T-helper 17 cell (primary cell): ENCODE measurements at regions not wholly inside any gene's neighbourhood (a gene's known extent, or its start where the extent isn't known, plus 50 kb on each side); places are given as distances from the start of the nearest gene placed in this dataset.

Experiments used
- ATAC-seq: fragments of 150-1000 bp; cut with Tn5 transposase; 2 replicates; pipeline ENCODE4 v1.10.0; 2021; ENCODE audit warnings: mild to moderate bottlenecking, moderate library complexity
- DNase-seq, 3 donors: peaks; one replicate each; pipeline versions ENCODE4 v3.0.0 to v3.0.0-alpha.2; 2020 to 2021
- H3K9me3 ChIP-seq: one replicate; pipeline ENCODE4 v1.7.0; 2013; ENCODE audit warnings: low read length, mild to moderate bottlenecking; ENCODE audit not compliant: control insufficient read depth, poor library complexity, severe bottlenecking
- H3K27ac Mint-ChIP-seq: one replicate; pipeline ENCODE4 v1.8.0; 2022; ENCODE audit warnings: mild to moderate bottlenecking, moderate library complexity, mixed read lengths
- H3K27me3 Mint-ChIP-seq: one replicate; pipeline ENCODE4 v1.8.0; 2022; ENCODE audit warnings: mixed read lengths
- H3K36me3 Mint-ChIP-seq: one replicate; pipeline ENCODE4 v1.8.0; 2022; ENCODE audit warnings: low read depth, mixed read lengths
- H3K4me1 Mint-ChIP-seq: one replicate; pipeline ENCODE4 v1.8.0; 2022; ENCODE audit warnings: mild to moderate bottlenecking, mixed read lengths
- H3K4me3 Mint-ChIP-seq: one replicate; pipeline ENCODE4 v1.8.0; 2022; ENCODE audit warnings: mild to moderate bottlenecking, moderate library complexity, mixed read lengths

DNA sequence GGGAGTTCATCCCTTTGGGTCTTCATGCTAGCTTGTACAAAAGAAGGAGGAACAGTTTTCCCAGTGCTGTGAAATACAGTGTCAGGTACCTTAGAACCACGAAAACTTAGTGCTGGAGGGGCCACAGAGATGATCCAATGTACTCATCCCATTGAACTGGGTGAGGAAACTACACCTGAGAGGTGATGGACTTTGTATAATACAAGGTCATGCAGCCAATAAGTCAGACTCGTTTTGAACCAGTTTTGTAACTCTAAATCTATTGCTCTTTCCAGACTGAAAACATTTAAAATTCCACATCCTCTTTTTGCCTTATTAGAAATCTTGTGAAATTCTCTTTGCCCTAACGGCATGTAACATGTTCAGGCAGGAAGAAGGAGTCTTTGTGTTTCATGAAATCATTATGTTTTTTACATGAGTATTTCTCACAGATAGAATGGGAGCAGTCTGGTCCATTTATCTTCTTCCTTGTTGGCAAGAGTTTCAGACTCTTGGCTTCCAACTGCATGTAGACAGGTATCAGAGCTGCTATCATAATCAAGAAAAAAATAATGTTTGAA is 146.8 kb upstream of the FBXL7 start:
- H3K4me1 Mint-ChIP-seq = no peaks in the 10 kb centered on the region
- H3K36me3 Mint-ChIP-seq = no peaks in the 10 kb centered on the region
- no peak overlapping the region for H3K27ac Mint-ChIP-seq
- no peaks in the 10 kb centered on the region for H3K27me3 Mint-ChIP-seq
- no peak for ATAC-seq
- no peak overlapping the region for H3K4me3 Mint-ChIP-seq
- no peaks in the 10 kb centered on the region for H3K9me3 ChIP-seq
- DNase-seq = no peak

DNA sequence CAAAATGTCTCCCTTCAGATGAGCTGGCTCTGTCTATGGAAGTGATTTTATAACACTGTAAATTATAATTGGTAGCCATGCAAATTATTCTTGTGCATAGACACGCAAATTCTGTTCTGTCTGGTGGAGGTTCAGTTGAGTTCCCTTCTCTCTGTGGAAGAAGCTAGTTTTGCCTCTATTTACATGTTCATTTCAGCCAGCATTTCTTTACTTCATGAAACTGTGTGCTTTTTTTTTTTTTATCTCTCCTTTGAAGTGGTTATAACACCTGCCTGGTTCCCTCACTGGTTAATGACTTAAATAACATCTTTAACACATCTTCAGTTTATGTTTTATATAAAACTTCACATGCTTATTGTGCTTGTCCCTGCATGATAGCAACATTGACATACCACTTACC is 149.4 kb upstream of the FBXL7 start:
- no peaks in the 10 kb centered on the region for H3K27me3 Mint-ChIP-seq
- no peaks in the 10 kb centered on the region for H3K4me1 Mint-ChIP-seq
- H3K36me3 Mint-ChIP-seq = no peaks in the 10 kb centered on the region
- DNase-seq (no peak), ATAC-seq (no peak)
- no peak overlapping the region for H3K27ac Mint-ChIP-seq
- no peaks in the 10 kb centered on the region for H3K9me3 ChIP-seq
- H3K4me3 Mint-ChIP-seq = no peak overlapping the region

DNA sequence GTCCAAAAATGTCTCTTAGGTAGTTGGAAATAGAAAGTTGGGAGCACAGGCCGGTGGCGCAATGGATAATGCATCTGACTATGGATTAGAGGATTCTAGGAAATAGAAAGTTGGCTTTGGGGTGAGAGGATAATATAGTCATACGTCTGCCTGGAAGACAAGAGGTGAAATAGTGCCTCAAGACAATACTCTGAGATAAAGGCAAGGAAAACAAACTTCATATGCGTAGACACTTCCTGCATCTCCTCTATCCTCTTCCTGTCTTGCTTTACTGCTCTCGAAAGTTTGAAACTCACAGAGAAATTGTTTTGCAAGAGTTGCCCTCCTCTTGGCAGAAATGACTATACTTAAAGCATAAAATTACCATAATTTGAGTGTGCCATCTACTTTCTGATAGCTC is 153.2 kb upstream of the FBXL7 start:
- H3K4me1 Mint-ChIP-seq = no peaks in the 10 kb centered on the region
- H3K4me3 Mint-ChIP-seq = no peak overlapping the region
- no peaks in the 10 kb centered on the region for H3K36me3 Mint-ChIP-seq
- H3K27ac Mint-ChIP-seq = no peak overlapping the region
- H3K9me3 ChIP-seq = no peaks in the 10 kb centered on the region
- ATAC-seq = no peak
- no peaks in the 10 kb centered on the region for H3K27me3 Mint-ChIP-seq
- no peak for DNase-seq

DNA sequence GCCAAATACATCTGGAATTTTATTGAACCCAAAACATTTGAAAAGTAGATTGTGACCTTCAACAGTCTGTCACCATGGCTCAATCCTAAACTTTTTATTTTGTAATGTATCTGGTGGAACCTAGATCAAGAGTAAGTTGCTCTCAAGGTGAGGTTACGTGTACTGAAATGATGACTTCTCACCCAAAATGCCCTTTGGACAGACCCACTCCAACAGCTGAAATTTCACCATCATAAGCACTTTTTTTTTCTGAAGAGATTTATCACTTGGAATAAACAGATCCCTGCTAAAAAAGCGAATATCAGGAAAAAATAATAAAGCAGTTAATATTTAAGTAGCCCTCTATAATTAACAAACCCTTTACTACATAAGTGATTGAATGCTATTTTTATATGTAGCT is 155.0 kb upstream of the FBXL7 start:
- Mint-ChIP-seq H3K4me3 (no peak overlapping the region), H3K27ac (no peak overlapping the region), H3K36me3 (no peaks in the 10 kb centered on the region), H3K27me3 (no peaks in the 10 kb centered on the region), H3K4me1 (no peaks in the 10 kb centered on the region)
- ATAC-seq (no peak), DNase-seq (no peak)
- H3K9me3 ChIP-seq = no peaks in the 10 kb centered on the region

DNA sequence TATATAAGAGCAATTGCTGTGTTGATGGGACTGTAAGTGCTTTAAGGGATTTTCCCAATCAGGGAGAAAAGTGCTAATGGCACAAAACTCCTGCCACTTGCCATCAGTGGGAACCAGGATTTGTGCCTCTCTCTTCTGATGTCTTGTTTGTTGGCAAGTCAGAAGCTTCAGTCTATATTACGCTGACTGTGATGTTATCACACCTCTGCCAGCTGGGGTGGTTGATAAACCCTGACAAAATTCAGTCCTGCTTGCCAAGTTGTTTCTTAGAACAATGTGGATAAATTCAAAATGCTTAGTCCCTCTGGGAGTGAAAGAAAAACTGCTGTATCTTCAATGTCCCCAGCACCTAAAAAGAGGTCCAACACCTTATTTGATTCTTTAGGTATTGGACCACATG is 161.4 kb upstream of the FBXL7 start:
- Mint-ChIP-seq H3K27me3 (no peaks in the 10 kb centered on the region), H3K27ac (no peak overlapping the region), H3K36me3 (no peaks in the 10 kb centered on the region), H3K4me3 (no peak overlapping the region), H3K4me1 (no peaks in the 10 kb centered on the region)
- H3K9me3 ChIP-seq = no peaks in the 10 kb centered on the region
- ATAC-seq (no peak), DNase-seq (no peak)

DNA sequence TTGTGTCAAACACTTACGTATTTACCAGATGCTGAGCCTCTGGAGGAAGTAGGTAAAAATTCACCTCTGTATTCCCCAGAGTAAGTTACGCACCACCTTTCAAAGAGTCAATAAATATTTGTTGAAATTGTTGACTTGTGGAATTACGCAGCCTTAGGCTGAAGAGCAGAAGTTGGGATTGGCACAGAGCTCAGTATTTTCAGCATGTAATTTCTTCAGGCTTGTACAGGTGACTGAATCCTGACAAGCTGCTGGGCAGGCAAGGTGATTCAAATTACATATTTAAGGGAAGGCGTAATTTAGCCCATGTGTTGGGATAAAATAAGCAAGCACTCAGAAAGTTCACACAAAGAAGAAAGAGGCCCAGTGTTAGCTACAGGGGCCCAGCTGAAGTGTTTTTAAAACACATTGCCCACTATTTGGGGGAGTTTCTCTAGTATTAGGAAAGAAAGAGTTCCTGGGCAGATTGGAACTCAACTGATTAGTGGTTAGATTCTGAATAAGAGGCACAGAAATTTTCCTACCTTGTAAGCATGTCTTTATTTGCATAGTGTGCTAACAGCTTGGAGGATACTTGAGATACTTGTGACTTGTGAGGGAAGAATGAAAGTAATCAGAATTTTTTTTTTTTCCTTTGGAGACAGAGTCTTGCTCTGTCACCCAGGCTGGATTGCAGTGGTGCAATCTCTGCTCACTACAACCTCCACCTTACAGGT is 165.3 kb upstream of the FBXL7 start:
- no peak for DNase-seq
- ATAC-seq = no peak
- no peak overlapping the region for H3K4me3 Mint-ChIP-seq
- H3K36me3 Mint-ChIP-seq = no peaks in the 10 kb centered on the region
- no peak overlapping the region for H3K27ac Mint-ChIP-seq
- H3K27me3 Mint-ChIP-seq = no peaks in the 10 kb centered on the region
- no peaks in the 10 kb centered on the region for H3K9me3 ChIP-seq
- H3K4me1 Mint-ChIP-seq = no peaks in the 10 kb centered on the region

DNA sequence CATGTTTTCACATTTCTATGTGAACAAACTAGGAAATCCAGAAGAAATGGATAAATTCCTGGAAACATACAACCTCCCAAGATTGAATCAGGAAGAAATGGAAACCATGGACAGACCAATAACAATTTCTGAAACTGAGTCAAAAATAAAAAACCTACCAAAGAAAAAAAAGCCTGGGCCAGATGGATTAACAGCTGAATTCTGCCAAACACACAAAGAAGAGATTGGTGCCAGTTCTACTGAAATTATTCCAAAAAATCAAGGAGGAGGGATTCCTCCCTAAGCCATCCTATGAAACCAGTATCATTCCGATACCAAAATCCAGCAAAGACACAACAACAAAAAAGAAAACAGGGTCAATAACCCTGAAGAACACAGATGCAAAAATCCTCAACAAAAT is 166.9 kb upstream of the FBXL7 start:
- no peaks in the 10 kb centered on the region for H3K27me3 Mint-ChIP-seq
- H3K27ac Mint-ChIP-seq = no peak overlapping the region
- ATAC-seq (no peak), DNase-seq (no peak)
- no peaks in the 10 kb centered on the region for H3K36me3 Mint-ChIP-seq
- H3K9me3 ChIP-seq = no peaks in the 10 kb centered on the region
- H3K4me1 Mint-ChIP-seq = no peaks in the 10 kb centered on the region
- no peak overlapping the region for H3K4me3 Mint-ChIP-seq

DNA sequence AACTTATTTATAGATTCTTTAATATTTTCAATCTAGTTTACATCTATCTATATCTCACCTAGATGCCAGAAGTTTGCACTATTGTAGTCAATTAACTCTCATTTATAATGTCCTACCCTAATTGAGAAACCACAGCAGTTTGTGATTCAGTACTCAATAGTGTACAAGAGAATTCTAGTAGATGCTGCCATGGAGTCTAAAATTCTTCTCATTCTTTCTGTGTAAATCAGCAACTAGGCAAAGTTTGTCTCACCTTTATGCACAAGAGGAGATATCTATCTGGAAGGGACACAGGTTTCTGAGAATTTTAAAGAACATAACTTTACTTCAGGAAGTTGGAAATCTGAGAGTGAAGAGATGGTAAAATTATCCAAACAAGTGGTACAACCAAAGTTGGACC is 173.0 kb upstream of the FBXL7 start:
- Mint-ChIP-seq H3K27ac (no peak overlapping the region), H3K4me1 (no peaks in the 10 kb centered on the region), H3K27me3 (no peaks in the 10 kb centered on the region), H3K4me3 (no peak overlapping the region), H3K36me3 (no peaks in the 10 kb centered on the region)
- ATAC-seq (no peak), DNase-seq (no peak)
- H3K9me3 ChIP-seq = no peaks in the 10 kb centered on the region

DNA sequence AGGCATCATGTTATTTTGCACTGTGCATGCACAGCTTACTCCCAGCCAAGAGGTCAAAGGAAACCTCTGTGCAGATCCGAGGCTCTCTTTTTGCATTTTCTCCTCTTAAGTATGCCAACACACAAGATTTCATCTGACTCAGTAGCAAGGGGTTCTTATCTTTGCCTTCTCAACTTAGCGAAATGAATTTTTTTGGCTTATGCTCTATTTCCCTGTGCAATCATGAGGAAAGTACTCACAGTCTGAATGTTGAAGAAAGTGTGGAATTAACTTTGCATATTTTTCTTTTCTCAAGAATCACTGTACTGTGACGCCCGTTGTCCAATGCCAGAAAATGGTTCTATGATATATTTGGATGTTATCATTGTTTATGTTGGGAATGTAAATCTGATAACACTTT is 173.5 kb upstream of the FBXL7 start:
- H3K36me3 Mint-ChIP-seq = no peaks in the 10 kb centered on the region
- H3K9me3 ChIP-seq = no peaks in the 10 kb centered on the region
- no peak overlapping the region for H3K4me3 Mint-ChIP-seq
- H3K27me3 Mint-ChIP-seq = no peaks in the 10 kb centered on the region
- ATAC-seq (no peak), DNase-seq (no peak)
- H3K27ac Mint-ChIP-seq = no peak overlapping the region
- H3K4me1 Mint-ChIP-seq = no peaks in the 10 kb centered on the region

DNA sequence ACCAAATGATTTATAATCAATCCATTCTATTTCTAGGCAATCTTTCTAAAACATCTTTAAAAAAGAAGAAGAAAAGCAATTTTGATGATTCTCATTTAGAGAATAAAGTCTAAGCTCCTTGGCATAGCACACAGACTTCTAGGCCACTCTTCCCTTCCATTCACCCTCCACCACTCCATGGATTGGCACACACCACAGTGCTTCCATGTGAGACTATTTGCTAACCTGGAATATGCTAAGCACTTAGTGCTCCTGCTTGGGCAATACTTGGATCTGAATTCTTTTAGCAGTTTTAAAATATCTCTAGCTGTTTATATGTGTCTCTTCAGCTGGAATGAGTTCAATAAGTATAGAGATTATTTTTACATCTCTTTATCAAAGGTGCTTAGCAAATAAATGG is 177.6 kb upstream of the FBXL7 start:
- no peak for ATAC-seq
- no peak overlapping the region for H3K4me3 Mint-ChIP-seq

DNA sequence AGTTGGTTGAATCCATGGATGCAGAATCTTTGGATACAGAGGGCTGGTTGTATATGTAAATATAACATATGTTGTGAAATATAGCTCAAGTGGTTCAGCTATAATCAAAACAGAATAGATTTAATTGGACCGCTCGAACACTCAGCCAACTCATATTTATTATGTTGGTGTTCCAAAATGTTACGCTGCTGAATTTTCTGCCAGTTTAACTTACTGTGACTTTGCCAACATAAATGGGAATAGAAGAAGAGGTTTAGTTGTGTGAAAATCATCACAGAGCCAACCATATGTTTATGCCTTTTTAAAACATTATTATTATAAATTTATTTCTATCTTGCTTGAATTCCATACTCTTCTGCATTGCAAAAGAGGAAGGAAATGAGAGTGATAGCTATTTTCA is 178.2 kb upstream of the FBXL7 start:
- Mint-ChIP-seq H3K4me1 (no peaks in the 10 kb centered on the region), H3K27ac (no peak overlapping the region)
- ATAC-seq = no peak

More for the DNA sequence above, 177.6 kb upstream of the FBXL7 start:
- no peaks in the 10 kb centered on the region for H3K36me3 Mint-ChIP-seq
- no peaks in the 10 kb centered on the region for H3K27me3 Mint-ChIP-seq
- no peaks in the 10 kb centered on the region for H3K4me1 Mint-ChIP-seq
- no peak for DNase-seq
- H3K9me3 ChIP-seq = no peaks in the 10 kb centered on the region
- no peak overlapping the region for H3K27ac Mint-ChIP-seq

DNA sequence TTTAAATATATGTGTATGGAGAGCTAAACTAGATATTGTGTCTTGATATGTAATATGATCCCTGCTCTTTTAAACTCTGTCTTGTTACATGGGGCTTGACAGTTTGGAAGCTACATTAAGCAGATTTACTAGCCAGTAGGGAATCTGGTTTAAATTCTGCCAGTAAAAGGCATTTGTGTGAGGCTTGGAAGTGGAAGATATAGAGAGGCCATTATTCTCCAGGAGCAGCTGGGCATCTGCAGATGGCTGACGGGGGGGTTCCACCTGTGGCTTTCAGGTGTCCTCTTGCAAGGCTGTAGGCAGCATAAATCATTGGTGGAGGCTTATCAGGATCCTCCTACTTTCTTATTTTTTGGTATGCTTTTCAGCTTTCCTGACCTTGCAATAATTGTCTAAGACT is 179.1 kb upstream of the FBXL7 start:
- H3K9me3 ChIP-seq = no peaks in the 10 kb centered on the region
- no peak overlapping the region for H3K27ac Mint-ChIP-seq
- no peaks in the 10 kb centered on the region for H3K36me3 Mint-ChIP-seq
- no peaks in the 10 kb centered on the region for H3K27me3 Mint-ChIP-seq
- no peak overlapping the region for H3K4me3 Mint-ChIP-seq
- DNase-seq = no peak
- no peak for ATAC-seq
- no peaks in the 10 kb centered on the region for H3K4me1 Mint-ChIP-seq

More for the DNA sequence above, 178.2 kb upstream of the FBXL7 start:
- no peak overlapping the region for H3K4me3 Mint-ChIP-seq
- DNase-seq = no peak
- H3K9me3 ChIP-seq = no peaks in the 10 kb centered on the region
- H3K27me3 Mint-ChIP-seq = no peaks in the 10 kb centered on the region
- no peaks in the 10 kb centered on the region for H3K36me3 Mint-ChIP-seq

DNA sequence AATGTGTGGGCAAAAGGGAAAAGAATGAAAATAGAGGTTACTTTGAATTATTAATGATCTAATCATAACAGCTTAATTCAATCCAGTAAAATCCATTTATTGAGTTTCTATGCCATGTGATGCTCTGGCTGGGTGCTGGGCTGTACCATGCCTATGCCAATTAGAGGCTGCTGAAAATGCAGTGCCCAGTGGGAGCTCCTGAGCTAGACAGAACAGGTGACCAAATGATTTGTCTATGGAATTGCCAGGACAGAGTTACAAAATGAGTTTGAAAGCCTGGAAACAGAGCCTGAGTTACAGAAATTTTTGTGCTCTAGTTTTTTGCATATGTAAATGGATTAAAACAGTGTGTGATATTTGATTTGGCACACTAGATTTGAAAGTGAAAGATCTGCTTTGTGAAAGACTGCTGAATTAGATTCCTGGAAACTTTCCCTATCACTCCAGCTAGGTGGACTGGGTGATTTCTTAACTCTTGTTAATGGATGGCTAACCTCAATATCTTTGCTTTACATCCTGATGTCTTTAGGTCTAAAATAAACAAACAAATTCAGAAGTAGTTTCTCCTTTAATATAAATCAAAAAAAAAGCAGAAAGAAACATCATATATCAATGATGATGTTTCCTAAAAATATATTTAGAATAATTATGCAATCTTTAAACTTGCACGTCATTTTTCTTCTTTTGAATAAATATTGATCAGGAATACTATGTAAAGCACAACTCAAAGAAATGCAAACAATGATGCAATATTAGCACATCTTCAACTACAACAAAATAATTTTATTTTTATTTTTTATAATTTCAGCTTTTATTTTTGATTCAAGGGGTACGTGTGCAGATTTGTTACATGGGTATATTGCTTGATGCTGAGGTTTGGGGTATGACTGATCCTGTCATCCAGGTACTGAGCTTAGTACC is 194.8 kb upstream of the FBXL7 start:
- H3K27me3 Mint-ChIP-seq = no peaks in the 10 kb centered on the region
- H3K4me1 Mint-ChIP-seq = no peaks in the 10 kb centered on the region

More for the DNA sequence above, 194.8 kb upstream of the FBXL7 start:
- no peaks in the 10 kb centered on the region for H3K9me3 ChIP-seq
- DNase-seq (no peak), ATAC-seq (no peak)
- Mint-ChIP-seq H3K36me3 (no peaks in the 10 kb centered on the region), H3K27ac (no peak overlapping the region), H3K4me3 (no peak overlapping the region)
